ENCODE measurements at regions not wholly inside any gene's neighbourhood (a gene's known extent, or its start where the extent isn't known, plus 50 kb on each side); places are given as distances from the start of the nearest gene placed in this dataset.

DNA sequence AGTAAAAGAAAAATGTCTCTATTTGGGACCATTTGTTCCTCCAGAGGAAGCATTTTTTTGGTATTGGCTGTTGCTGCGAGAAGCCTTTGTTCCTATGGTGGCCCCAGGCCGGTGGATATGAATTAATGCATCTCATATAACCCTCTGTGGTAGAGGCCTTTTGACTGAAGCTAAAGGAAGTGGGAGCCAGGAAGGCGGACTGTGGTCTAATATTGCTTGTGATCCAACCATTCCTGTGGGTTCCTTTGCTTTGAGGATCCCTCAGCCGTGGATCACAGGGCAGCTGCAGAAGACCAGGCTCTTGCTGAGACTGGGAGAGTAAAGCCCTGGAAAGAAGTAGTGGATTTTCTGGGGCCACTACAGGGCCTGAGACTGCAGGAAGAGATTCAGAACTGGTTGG lies 68.3 kb upstream of the NAV2 start:
- Mint-ChIP-seq H3K27me3 (no peaks in the 10 kb centered on the region), H3K4me1 (no peaks in the 10 kb centered on the region), H3K4me3 (no peak overlapping the region), H3K9me3 (no peaks in the 10 kb centered on the region), H3K36me3 (ENCODE audit: low read depth) (no peaks in the 10 kb centered on the region), H3K27ac (no peak overlapping the region)
- no peak for DNase-seq
- CTCF ChIA-PET, result no interaction called here
- POLR2A ChIA-PET, result no interaction called here

DNA sequence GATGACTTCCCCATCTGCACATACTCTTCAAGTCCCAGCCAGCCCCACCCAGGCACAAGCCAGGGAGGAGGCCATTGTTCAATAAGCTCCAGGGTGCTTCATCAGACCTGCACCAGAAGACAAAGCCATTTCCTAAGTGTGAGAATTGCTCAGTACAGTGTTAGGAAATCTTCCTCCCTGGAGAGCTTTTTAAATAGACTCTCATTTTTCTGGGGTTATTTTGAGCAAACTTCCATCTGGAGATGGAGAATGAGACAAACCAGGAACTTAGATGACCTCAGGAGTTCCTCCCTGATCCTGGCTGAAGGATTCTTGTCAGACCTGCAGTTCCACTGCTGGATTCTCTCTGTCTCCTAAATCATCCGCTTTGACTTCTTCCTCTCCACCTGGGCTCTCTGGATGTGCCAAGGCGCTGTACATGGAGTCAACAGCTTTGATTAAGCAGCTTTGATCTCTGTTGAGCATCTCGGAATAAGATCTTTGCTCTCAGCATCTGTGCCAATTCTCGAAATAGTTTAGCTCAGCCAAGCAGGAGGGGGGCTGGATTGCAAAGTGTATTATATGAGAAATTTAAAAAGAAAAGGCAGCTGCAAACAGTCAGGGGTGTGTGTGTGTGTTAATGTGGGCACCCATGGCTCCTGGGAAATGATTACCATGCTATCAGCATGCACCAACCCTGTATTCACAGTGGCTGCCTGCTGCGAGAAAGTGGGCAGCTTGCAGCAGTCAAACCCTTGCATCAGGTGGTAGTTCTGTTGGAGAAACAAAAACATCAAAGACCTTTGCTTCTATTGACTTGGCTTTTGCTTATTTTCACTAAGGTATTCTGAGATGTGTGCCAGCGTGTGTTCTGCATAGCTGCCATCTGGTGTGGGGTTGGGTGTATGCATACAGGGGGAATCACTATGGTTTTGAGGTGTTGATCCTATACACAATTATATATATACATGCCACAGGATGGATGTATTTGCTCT lies 70.2 kb upstream of the NAV2 start:
- H3K4me3 Mint-ChIP-seq, result no peak overlapping the region
- no peak for DNase-seq
- no peak overlapping the region for H3K27ac Mint-ChIP-seq
- ChIA-PET CTCF (no interaction called here), POLR2A (no interaction called here)
- H3K36me3 Mint-ChIP-seq (ENCODE audit: low read depth), result no peaks in the 10 kb centered on the region
- H3K9me3 Mint-ChIP-seq, result no peaks in the 10 kb centered on the region
- no peaks in the 10 kb centered on the region for H3K27me3 Mint-ChIP-seq
- no peaks in the 10 kb centered on the region for H3K4me1 Mint-ChIP-seq

DNA sequence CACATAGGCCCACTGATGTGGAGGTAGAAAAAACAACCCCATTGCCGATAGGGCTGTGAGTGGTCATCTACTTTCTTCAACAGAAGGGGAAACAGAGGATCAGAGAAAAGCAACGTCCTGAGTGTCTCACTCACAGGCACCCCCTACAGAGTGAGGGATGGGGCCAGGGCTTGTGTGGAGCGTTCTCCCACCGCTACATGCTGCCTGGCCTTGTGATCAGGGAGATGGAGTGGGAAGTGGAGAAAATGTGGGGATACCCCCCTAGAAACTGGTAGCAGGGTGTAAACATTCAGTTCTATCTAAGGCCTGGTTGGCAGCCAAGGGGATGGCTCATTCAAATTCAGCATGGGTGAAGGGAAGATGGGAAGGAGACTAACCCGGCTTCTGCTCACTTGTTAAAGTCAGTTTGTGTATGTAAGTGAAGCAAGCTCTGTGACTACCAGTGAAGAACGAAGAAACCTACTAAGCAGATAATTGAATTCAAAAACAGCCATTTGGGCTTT lies 73.0 kb upstream of the NAV2 start:
- Mint-ChIP-seq H3K4me1 (no peaks in the 10 kb centered on the region), H3K27me3 (no peaks in the 10 kb centered on the region), H3K9me3 (peaks cover 4% of the 10 kb centered on the region), H3K27ac (no peak overlapping the region), H3K36me3 (ENCODE audit: low read depth) (no peaks in the 10 kb centered on the region), H3K4me3 (no peak overlapping the region)
- POLR2A ChIA-PET, result no interaction called here
- DNase-seq, result no peak
- CTCF ChIA-PET, result no interaction called here

- no peaks in the 10 kb centered on the region for H3K27me3 Mint-ChIP-seq
- no peak for DNase-seq
- no peaks in the 10 kb centered on the region for H3K36me3 Mint-ChIP-seq (ENCODE audit: low read depth)
Measured at GRCh38 chr11:19635332-19635731, 77.3 kb upstream of the NAV2 start.

DNA sequence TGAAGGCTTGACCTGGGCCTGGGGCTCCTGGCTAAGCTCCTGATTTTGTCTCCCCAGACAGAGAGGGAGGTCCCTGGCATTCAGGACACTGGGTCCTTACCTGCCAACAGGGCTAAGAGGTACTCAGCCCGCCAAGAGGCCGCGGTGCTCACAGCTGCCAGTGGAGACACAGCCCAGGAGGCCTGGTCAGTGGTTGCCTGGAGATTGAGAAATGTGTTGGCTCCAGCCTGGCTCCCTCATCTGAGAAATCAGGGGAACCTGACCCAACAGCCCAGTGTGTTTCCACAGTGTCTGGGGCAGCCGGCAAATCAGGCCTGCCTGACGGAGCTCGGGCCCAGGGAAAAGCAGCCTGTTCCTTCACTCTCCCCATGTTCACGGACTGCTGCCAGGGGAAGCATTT lies 79.4 kb upstream of the NAV2 start:
- peaks cover 4% of the 10 kb centered on the region for H3K9me3 Mint-ChIP-seq
- no peaks in the 10 kb centered on the region for H3K36me3 Mint-ChIP-seq (ENCODE audit: low read depth)
- ChIA-PET POLR2A (no interaction called here), CTCF (no interaction called here)
- H3K4me1 Mint-ChIP-seq, result no peaks in the 10 kb centered on the region
- no peaks in the 10 kb centered on the region for H3K27me3 Mint-ChIP-seq
- no peak overlapping the region for H3K4me3 Mint-ChIP-seq
- no peak overlapping the region for H3K27ac Mint-ChIP-seq
- DNase-seq, result no peak

More at GRCh38 chr11:19635332-19635731, 77.3 kb upstream of the NAV2 start:
- POLR2A ChIA-PET, result no interaction called here
- peaks cover 4% of the 10 kb centered on the region for H3K9me3 Mint-ChIP-seq
- no peak overlapping the region for H3K4me3 Mint-ChIP-seq
- H3K4me1 Mint-ChIP-seq, result no peaks in the 10 kb centered on the region
- no peak overlapping the region for H3K27ac Mint-ChIP-seq
- CTCF ChIA-PET, result no interaction called here

- ChIA-PET CTCF (no interaction called here), POLR2A (no interaction called here)
- H3K36me3 Mint-ChIP-seq (ENCODE audit: low read depth), result no peaks in the 10 kb centered on the region
- H3K4me1 Mint-ChIP-seq, result no peaks in the 10 kb centered on the region
- no peak for DNase-seq
- H3K4me3 Mint-ChIP-seq, result no peak overlapping the region
- H3K27me3 Mint-ChIP-seq, result no peaks in the 10 kb centered on the region
- H3K27ac Mint-ChIP-seq, result no peak overlapping the region
- H3K9me3 Mint-ChIP-seq, result peaks cover 4% of the 10 kb centered on the region
Measured at GRCh38 chr11:19632499-19632834, 80.2 kb upstream of the NAV2 start.

DNA sequence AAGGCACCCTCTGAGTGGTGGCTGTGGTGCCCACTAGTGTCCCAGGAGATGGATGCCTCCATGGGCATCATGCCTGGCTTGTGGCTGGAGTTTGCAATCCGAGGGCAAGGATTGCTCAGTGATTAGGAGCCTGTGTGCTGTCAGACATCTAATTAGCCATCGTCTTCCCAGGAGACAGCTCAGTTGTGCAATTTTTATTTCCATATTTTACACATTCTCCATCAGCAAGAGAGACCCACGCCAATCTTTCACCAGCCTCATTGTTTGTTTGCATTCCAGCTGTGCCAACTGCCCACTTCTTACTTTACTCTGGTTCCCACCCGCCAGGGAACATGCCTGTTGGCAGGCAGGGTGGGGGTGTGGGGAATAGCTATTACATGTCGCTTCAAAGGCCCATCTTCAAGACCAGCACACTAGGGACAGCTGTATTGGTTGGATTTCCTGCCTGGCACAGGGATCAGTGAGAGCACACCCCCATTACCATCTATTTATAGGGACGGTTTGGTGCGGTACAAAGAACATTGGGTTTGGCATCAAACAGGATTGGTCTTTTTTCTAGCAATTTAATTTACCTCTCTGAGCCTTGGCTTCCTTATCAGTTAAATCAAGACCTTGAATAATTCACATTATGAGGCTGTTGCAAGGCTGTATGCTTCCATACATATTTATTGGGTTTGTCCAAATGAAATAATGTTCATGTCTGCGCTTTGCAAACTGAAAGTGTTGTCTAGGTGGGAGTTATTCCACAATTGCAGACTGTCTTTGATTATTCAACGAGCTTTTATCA lies 80.7 kb upstream of the NAV2 start:
- no peak for DNase-seq
- ChIA-PET CTCF (no interaction called here), POLR2A (no interaction called here)
- H3K9me3 Mint-ChIP-seq, result peaks cover 4% of the 10 kb centered on the region
- no peaks in the 10 kb centered on the region for H3K36me3 Mint-ChIP-seq (ENCODE audit: low read depth)
- H3K27me3 Mint-ChIP-seq, result no peaks in the 10 kb centered on the region
- H3K4me1 Mint-ChIP-seq, result no peaks in the 10 kb centered on the region
- no peak overlapping the region for H3K27ac Mint-ChIP-seq
- H3K4me3 Mint-ChIP-seq, result no peak overlapping the region

DNA sequence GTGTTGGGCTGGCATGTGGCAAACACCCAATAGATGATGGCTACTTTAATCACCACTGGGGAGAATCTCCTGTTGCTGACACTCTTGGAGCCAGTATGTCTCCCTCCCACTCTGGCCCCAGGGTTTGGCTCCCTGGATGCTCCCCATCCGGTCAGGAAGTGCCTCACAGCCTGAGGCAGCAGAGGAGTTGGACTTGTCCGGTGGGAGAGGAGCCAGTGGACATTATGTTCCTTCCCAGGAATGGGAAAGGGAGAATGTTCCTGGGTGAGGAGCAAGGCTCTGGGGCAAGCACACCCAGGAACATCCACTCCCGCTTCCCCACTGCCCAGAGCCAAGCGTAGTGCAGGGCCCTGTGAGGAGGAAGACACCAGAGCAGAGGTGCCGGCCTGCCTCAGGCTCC lies 84.6 kb upstream of the NAV2 start:
- ChIA-PET POLR2A (no interaction called here), CTCF (no interaction called here)
- no peak for DNase-seq
- Mint-ChIP-seq H3K27ac (no peak overlapping the region), H3K9me3 (no peaks in the 10 kb centered on the region), H3K36me3 (ENCODE audit: low read depth) (no peaks in the 10 kb centered on the region), H3K27me3 (no peaks in the 10 kb centered on the region), H3K4me1 (no peaks in the 10 kb centered on the region), H3K4me3 (no peak overlapping the region)

- no peaks in the 10 kb centered on the region for H3K27me3 Mint-ChIP-seq
- H3K4me3 Mint-ChIP-seq, result no peak overlapping the region
- H3K27ac Mint-ChIP-seq, result no peak overlapping the region
- no peaks in the 10 kb centered on the region for H3K9me3 Mint-ChIP-seq
- POLR2A ChIA-PET, result no interaction called here
- H3K4me1 Mint-ChIP-seq, result no peaks in the 10 kb centered on the region
- no peaks in the 10 kb centered on the region for H3K36me3 Mint-ChIP-seq (ENCODE audit: low read depth)
- CTCF ChIA-PET, result no interaction called here
- no peak for DNase-seq
Measured at GRCh38 chr11:19627566-19627965, 85.1 kb upstream of the NAV2 start.

- Mint-ChIP-seq H3K9me3 (no peaks in the 10 kb centered on the region), H3K36me3 (ENCODE audit: low read depth) (no peaks in the 10 kb centered on the region), H3K27ac (no peak overlapping the region), H3K4me3 (no peak overlapping the region), H3K27me3 (peaks cover 9% of the 10 kb centered on the region), H3K4me1 (no peaks in the 10 kb centered on the region)
- POLR2A ChIA-PET, result no interaction called here
- no peak for DNase-seq
- CTCF ChIA-PET, result interaction anchor here (1.0 kb wide), 1 partner anchor 33 kb away, joined by 3 read pairs; no protein-coding TSS in a partner anchor
Measured at GRCh38 chr11:19625438-19625837, 87.2 kb upstream of the NAV2 start.

DNA sequence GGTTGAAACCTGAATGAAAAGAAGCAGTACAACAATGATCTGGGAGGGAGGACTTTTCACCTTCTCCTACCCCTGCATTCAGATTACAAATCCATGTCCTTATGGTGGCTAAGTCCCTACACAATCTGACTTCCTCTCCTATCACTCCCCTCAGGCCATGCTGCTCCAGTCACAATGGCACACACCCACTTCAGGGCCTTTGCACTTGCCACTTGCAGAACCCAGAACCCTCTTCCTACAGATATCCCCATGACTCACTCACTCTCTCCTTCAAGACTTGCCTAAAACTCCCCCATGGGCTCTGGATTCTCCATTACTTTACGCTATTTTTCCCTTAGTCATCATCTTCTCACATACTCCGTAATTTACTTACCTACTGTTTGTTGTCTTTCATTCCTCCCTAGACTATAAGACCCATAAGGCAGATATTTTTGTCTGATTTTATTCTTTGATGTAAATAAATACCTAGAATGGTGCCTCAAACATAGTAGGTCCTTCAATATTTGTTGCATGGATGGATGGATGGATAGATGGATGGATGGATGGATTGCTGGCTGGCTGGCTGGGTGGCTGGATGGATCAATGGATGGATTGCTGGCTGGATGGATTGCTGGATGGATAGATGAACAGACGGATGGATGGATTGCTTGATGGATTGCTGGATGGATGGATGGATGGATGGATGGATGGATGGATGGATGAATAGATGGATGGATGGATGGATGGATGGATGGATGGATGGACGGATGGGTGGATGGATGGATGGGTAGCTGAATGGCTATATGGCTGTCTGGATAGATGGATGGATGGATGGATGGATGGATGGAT lies 94.7 kb upstream of the NAV2 start:
- no peak for DNase-seq
- peaks cover 9% of the 10 kb centered on the region for H3K27me3 Mint-ChIP-seq
- no peak overlapping the region for H3K27ac Mint-ChIP-seq
- H3K36me3 Mint-ChIP-seq (ENCODE audit: low read depth), result no peaks in the 10 kb centered on the region
- POLR2A ChIA-PET, result no interaction called here
- no peaks in the 10 kb centered on the region for H3K4me1 Mint-ChIP-seq
- CTCF ChIA-PET, result no interaction called here
- no peaks in the 10 kb centered on the region for H3K9me3 Mint-ChIP-seq
- H3K4me3 Mint-ChIP-seq, result no peak overlapping the region

DNA sequence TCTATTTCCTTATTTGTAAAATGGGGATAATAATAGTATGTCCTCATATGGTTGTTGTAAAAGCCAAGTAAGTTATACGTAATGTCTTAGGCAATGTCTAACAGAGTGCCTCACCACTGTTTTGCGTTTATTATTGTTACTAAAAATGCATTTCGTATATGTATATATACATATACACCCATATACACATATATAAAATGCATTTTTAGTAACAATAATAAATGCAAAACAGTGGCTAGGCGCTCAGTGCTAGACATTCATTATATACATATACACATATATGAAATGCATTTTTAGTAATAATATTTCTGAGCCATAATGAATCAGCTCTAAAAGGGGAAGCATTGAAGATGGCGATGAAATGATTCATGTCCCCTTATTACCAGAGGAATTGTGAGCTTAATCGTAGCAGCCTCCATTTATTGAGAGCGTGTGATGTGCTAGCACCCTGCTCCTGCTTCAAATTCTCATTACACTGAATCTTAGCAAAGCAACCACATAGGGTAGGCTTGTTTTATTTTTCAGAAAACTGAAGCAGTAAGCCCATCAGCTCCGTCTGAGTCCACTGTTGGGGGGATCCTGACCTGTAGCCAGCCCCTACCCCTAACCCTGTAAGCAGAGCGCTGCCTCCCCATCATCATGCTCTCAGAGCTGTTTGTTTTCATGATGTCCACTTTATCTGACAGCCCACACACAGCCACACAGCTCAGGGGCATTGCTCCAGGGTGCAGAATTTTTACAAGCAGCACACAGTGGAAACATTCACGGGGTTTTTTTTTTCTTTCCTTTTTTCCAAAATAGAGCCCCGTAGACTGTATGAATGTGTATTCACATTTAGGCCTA lies 97.1 kb upstream of the NAV2 start:
- ChIA-PET CTCF (no interaction called here), POLR2A (no interaction called here)
- Mint-ChIP-seq H3K27ac (no peak overlapping the region), H3K4me3 (no peak overlapping the region), H3K9me3 (peaks cover 10% of the 10 kb centered on the region), H3K36me3 (ENCODE audit: low read depth) (no peaks in the 10 kb centered on the region), H3K27me3 (peaks cover 3% of the 10 kb centered on the region), H3K4me1 (no peaks in the 10 kb centered on the region)
- DNase-seq, result no peak
